ENCODE measurements at regions not wholly inside any gene's neighbourhood (a gene's known extent, or its start where the extent isn't known, plus 50 kb on each side); places are given as distances from the start of the nearest gene placed in this dataset.

GRCh38 chr5:66248874-66249273, 104.8 kb downstream of the SREK1 start:
- TF ChIP-seq CTCF (IDR thresholded peaks at IDR 0.05): no peak
- TF ChIP-seq POLR2AphosphoS5 (IDR thresholded peaks at IDR 0.05): no peak
- TF ChIP-seq POLR2A (IDR thresholded peaks at IDR 0.05): no peak

Data from stomach (tissue), 4 donors.